HG02938 (cell line): ENCODE measurements at regions not wholly inside any gene's neighbourhood (a gene's known extent, or its start where the extent isn't known, plus 50 kb on each side); places are given as distances from the start of the nearest gene placed in this dataset.
"Not testable (repeated sequence)": the region's sequence is repeated elsewhere in the genome, so short reads cannot be mapped to it uniquely, and the experiment has no call there.

Experiments
- ATAC-seq: cut with Tn5 transposase; IDR thresholded peaks from one replicate; pipeline ENCODE4 v1.9.1; 2021; ENCODE audit warnings: mild to moderate bottlenecking, moderate library complexity; ENCODE audit not compliant: unreplicated experiment

GRCh38 chr18:104264-104663, 54.1 kb upstream of the USP14 start:
- not testable (repeated sequence) for ATAC-seq

GRCh38 chr18:105161-106053, 53.0 kb upstream of the USP14 start:
- not testable (repeated sequence) for ATAC-seq

GRCh38 chr18:106054-106851, 52.1 kb upstream of the USP14 start:
- not testable (repeated sequence) for ATAC-seq

- ATAC-seq = not testable (repeated sequence)
Observed at GRCh38 chr18:106868-107384, 51.4 kb upstream of the USP14 start.

- not testable (repeated sequence) for ATAC-seq
Observed at GRCh38 chr18:107464-107863, 50.9 kb upstream of the USP14 start.

- ATAC-seq = peak; percentile 38
Observed at GRCh38 chr18:107947-108664, 50.3 kb upstream of the USP14 start.
